Vagina (tissue), 2 donors: ENCODE measurements at regions not wholly inside any gene's neighbourhood (a gene's known extent, or its start where the extent isn't known, plus 50 kb on each side); places are given as distances from the start of the nearest gene placed in this dataset.

ENCODE experiments used
- DNase-seq, 2 donors: peaks; one replicate each; pipeline ENCODE4 v3.0.0-alpha.2; 2017; ENCODE audit errors: extremely low spot score in 2 of 2
- H3K27ac ChIP-seq: fragments of 200-600 bp; sonication (generic); one replicate; pipeline ENCODE4 v1.5.1; 2019
- H3K27me3 ChIP-seq: fragments of 200-600 bp; sonication (generic); one replicate; pipeline ENCODE4 v1.5.1; 2019
- H3K36me3 ChIP-seq, 2 donors: fragments of 200-600 bp; sonication (generic); one replicate each; pipeline ENCODE4 v1.5.1; 2017 to 2019
- H3K4me1 ChIP-seq: fragments of 200-600 bp; sonication (generic); one replicate; pipeline ENCODE4 v1.5.1; 2019
- H3K4me3 ChIP-seq, 2 donors: fragments of 200-600 bp; sonication (generic); 1 replicate in 1 of 2; 2 replicates in 1 of 2; pipeline ENCODE4 v1.5.1; 2016 to 2019
- H3K9me3 ChIP-seq: fragments of 200-600 bp; sonication (generic); one replicate; pipeline ENCODE4 v1.5.1; 2019
- POLR2A ChIP-seq, 2 donors: fragments of 450-650 bp; IDR thresholded peaks; one replicate each; pipeline ENCODE4 v1.6.1; 2017; ENCODE audit warnings: antibody characterized with exemption in 2 of 2, mild to moderate bottlenecking in 2 of 2, moderate library complexity in 2 of 2
- POLR2AphosphoS5 ChIP-seq, 2 donors: sonication (generic); formaldehyde crosslinking; IDR thresholded peaks; one replicate each; pipeline ENCODE4 v1.9.0; 2017; ENCODE audit warnings: antibody characterized with exemption in 2 of 2, mild to moderate bottlenecking in 2 of 2, low read depth in 1 of 2; ENCODE audit not compliant: insufficient read depth in 1 of 2
- intact Hi-C: fragments of 100-400 bp; cut with DNase I; formaldehyde crosslinking; loops from one replicate; pipeline ENCODE4 v1.15.1; 2023
- TF ChIP-seq, protein P1 (sequence below), 3 experiments: fragments of 450-650 bp in 2 of 3; fragments of 200-600 bp in 1 of 3; sonication (generic) in 1 of 3; IDR thresholded peaks; one replicate each; pipeline ENCODE4 v1.5.1; 2017 to 2019; ENCODE audit warnings: antibody characterized with exemption in 3 of 3, mild to moderate bottlenecking in 2 of 3, moderate library complexity in 2 of 3

GRCh38 chr16:60279061-60279665, 1545.0 kb upstream of the GOT2 start:
- no peak overlapping the region for H3K4me3 ChIP-seq
- no peak for TF ChIP-seq POLR2AphosphoS5 (IDR thresholded peaks at IDR 0.05; ENCODE audit: insufficient read depth in 1 of 2, low read depth in 1 of 2)
- TF ChIP-seq, protein P1, sequence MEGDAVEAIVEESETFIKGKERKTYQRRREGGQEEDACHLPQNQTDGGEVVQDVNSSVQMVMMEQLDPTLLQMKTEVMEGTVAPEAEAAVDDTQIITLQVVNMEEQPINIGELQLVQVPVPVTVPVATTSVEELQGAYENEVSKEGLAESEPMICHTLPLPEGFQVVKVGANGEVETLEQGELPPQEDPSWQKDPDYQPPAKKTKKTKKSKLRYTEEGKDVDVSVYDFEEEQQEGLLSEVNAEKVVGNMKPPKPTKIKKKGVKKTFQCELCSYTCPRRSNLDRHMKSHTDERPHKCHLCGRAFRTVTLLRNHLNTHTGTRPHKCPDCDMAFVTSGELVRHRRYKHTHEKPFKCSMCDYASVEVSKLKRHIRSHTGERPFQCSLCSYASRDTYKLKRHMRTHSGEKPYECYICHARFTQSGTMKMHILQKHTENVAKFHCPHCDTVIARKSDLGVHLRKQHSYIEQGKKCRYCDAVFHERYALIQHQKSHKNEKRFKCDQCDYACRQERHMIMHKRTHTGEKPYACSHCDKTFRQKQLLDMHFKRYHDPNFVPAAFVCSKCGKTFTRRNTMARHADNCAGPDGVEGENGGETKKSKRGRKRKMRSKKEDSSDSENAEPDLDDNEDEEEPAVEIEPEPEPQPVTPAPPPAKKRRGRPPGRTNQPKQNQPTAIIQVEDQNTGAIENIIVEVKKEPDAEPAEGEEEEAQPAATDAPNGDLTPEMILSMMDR (IDR thresholded peaks at IDR 0.05) = no peak
- H3K36me3 ChIP-seq = no peaks in the 10 kb centered on the region
- no peaks in the 10 kb centered on the region for H3K4me1 ChIP-seq
- DNase-seq = no peak
- no peak overlapping the region for H3K27ac ChIP-seq
- intact Hi-C loops = no loop called here
- no peaks in the 10 kb centered on the region for H3K9me3 ChIP-seq
- H3K27me3 ChIP-seq = no peaks in the 10 kb centered on the region

GRCh38 chr16:60274431-60275019, 1540.4 kb upstream of the GOT2 start:
- DNase-seq = no peak
- Histone ChIP-seq H3K27me3 (no peaks in the 10 kb centered on the region), H3K36me3 (no peaks in the 10 kb centered on the region), H3K4me1 (no peaks in the 10 kb centered on the region), H3K9me3 (no peaks in the 10 kb centered on the region), H3K27ac (no peak overlapping the region), H3K4me3 (no peak overlapping the region)
- intact Hi-C loops = no loop called here
- TF ChIP-seq, protein P1 (IDR thresholded peaks at IDR 0.05) = no peak
- TF ChIP-seq POLR2A (IDR thresholded peaks at IDR 0.05) (no peak), POLR2AphosphoS5 (IDR thresholded peaks at IDR 0.05; ENCODE audit: insufficient read depth in 1 of 2, low read depth in 1 of 2) (no peak)

GRCh38 chr16:60271781-60272180, 1537.7 kb upstream of the GOT2 start:
- H3K4me3 ChIP-seq = no peak overlapping the region
- no peaks in the 10 kb centered on the region for H3K9me3 ChIP-seq
- intact Hi-C loops = no loop called here

DNA sequence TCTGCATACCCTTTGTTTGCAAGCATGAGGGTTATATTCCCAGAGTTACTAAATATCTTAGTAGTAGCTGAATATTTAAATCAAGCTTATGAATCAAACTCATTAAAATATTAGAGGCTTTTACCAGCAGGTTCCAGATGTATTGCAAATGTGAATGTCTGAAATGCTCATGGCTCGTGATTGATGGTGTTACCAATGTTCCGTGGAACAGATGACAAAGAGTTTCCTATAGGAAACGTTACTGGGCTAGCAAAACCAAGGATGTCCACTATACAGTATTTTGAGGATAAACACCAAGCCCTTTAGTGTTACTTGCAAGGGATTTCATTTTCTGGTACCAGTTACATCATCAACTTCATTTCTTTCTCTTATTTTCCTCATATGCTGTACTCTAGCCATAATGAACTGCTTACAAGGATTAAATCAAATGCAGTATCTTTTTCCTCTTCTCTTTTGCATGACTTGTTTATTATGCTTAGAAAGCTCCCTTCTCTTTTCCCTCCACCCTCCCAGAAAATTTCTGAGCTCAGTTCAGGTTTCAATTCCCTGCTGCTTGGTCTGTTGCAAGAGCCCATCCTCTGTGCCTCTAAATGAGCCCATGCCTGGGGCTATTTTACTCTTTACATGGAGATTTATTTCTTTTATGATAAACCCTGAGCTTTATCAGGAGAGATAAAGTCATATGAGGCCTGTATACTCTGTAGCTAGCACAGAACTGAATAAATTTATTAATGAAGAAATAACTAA, 1537.1 kb upstream of the GOT2 start:
- H3K9me3 ChIP-seq = no peaks in the 10 kb centered on the region
- H3K27me3 ChIP-seq = no peaks in the 10 kb centered on the region
- H3K36me3 ChIP-seq = no peaks in the 10 kb centered on the region
- no peak overlapping the region for H3K27ac ChIP-seq
- no peak overlapping the region for H3K4me3 ChIP-seq
- TF ChIP-seq POLR2AphosphoS5 (IDR thresholded peaks at IDR 0.05; ENCODE audit: insufficient read depth in 1 of 2, low read depth in 1 of 2) (no peak), POLR2A (IDR thresholded peaks at IDR 0.05) (no peak)
- TF ChIP-seq, protein P1 (IDR thresholded peaks at IDR 0.05) = no peak
- intact Hi-C loops = no loop called here
- DNase-seq = no peak
- no peaks in the 10 kb centered on the region for H3K4me1 ChIP-seq

More at GRCh38 chr16:60271781-60272180, 1537.7 kb upstream of the GOT2 start:
- Histone ChIP-seq H3K36me3 (no peaks in the 10 kb centered on the region), H3K27ac (no peak overlapping the region), H3K4me1 (no peaks in the 10 kb centered on the region), H3K27me3 (no peaks in the 10 kb centered on the region)
- DNase-seq = no peak
- TF ChIP-seq, protein P1 (IDR thresholded peaks at IDR 0.05) = no peak
- TF ChIP-seq POLR2AphosphoS5 (IDR thresholded peaks at IDR 0.05; ENCODE audit: insufficient read depth in 1 of 2, low read depth in 1 of 2) (no peak), POLR2A (IDR thresholded peaks at IDR 0.05) (no peak)

DNA sequence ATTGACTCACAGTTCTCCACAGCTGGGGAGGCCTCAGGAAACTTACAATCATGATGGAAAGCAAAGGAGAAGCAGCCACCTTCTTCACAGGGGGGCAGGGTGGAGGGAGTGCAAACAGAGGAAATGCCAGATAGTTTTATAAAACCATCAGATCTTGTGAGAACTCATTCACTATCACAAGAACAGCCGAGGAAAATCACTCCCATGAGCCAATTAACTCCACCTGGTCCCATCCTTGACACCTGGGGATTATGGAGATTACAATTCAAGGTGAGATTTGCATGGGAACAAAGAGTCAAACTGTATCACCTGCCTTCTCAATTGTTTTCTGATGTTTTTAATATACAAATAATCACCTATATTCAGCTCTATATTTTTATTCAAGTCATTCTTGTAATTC, 1527.3 kb upstream of the GOT2 start:
- DNase-seq = no peak
- Histone ChIP-seq H3K36me3 (no peaks in the 10 kb centered on the region), H3K27ac (no peak overlapping the region), H3K4me3 (no peak overlapping the region), H3K9me3 (no peaks in the 10 kb centered on the region), H3K27me3 (no peaks in the 10 kb centered on the region), H3K4me1 (no peaks in the 10 kb centered on the region)
- TF ChIP-seq POLR2A (IDR thresholded peaks at IDR 0.05) = no peak
- TF ChIP-seq POLR2AphosphoS5 (IDR thresholded peaks at IDR 0.05; ENCODE audit: insufficient read depth in 1 of 2, low read depth in 1 of 2) = no peak
- TF ChIP-seq, protein P1 (IDR thresholded peaks at IDR 0.05) = no peak
- intact Hi-C loops = no loop called here
